Neural cell (in vitro differentiated cells): ENCODE measurements at regions not wholly inside any gene's neighbourhood (a gene's known extent, or its start where the extent isn't known, plus 50 kb on each side); places are given as distances from the start of the nearest gene placed in this dataset.

Experiments used
- H2AFZ ChIP-seq: fragments of 200-600, 300-800 bp; sonication (generic), shearing (Covaris generic); 2 replicates; pipeline ENCODE4 v1.6.0; 2014; ENCODE audit warnings: low read depth, mild to moderate bottlenecking, antibody characterized with exemption, low read length, moderate library complexity
- H3F3A ChIP-seq: fragments of 200-600 bp; shearing (Covaris generic); 2 replicates; pipeline ENCODE4 v1.6.1; 2016; ENCODE audit warnings: mild to moderate bottlenecking, moderate library complexity, mixed read lengths, antibody characterized with exemption, low read length; ENCODE audit not compliant: insufficient read depth, poor library complexity, severe bottlenecking
- H3K27ac ChIP-seq: fragments of 200-600, 300-800 bp; sonication (generic), shearing (Covaris generic); 2 replicates; pipeline ENCODE4 v1.5.1; 2014; ENCODE audit warnings: mild to moderate bottlenecking, low read length, moderate library complexity
- H3K27me3 ChIP-seq: fragments of 300-800, 200-600 bp; sonication (generic), shearing (Covaris generic); 2 replicates; pipeline ENCODE4 v1.6.0; 2014; ENCODE audit warnings: mild to moderate bottlenecking, low read depth, low read length, moderate library complexity; ENCODE audit not compliant: insufficient read depth
- H3K36me3 ChIP-seq: fragments of 300-800, 200-600 bp; sonication (generic), shearing (Covaris generic); 2 replicates; pipeline ENCODE4 v1.5.1; 2014; ENCODE audit warnings: mild to moderate bottlenecking, antibody characterized with exemption, low read length, moderate library complexity; ENCODE audit not compliant: insufficient read depth
- H3K4me2 ChIP-seq: fragments of 300-800, 200-600 bp; sonication (generic), shearing (Covaris generic); 2 replicates; pipeline ENCODE4 v1.6.0; 2014; ENCODE audit warnings: mild to moderate bottlenecking, low read length
- H3K4me3 ChIP-seq: fragments of 300-800, 200-600 bp; sonication (generic), shearing (Covaris generic); 2 replicates; pipeline ENCODE4 v1.5.1; 2014; ENCODE audit warnings: mild to moderate bottlenecking, low read length, moderate library complexity
- H3K79me2 ChIP-seq: fragments of 200-600 bp; shearing (Covaris generic); replicated peaks from 2 replicates; pipeline ENCODE4 v1.6.0; 2014; ENCODE audit warnings: mild to moderate bottlenecking, low read length, moderate library complexity; ENCODE audit not compliant: insufficient read depth
- H3K9ac ChIP-seq: fragments of 300-800, 200-600 bp; sonication (generic), shearing (Covaris generic); 2 replicates; pipeline ENCODE4 v1.6.1; 2016; ENCODE audit warnings: mild to moderate bottlenecking, low read length, mixed read lengths
- H3K9me2 ChIP-seq: fragments of 200-600 bp; shearing (Covaris generic); 2 replicates; pipeline ENCODE4 v1.6.1; 2016; ENCODE audit warnings: mild to moderate bottlenecking, low read length, mixed read lengths; ENCODE audit not compliant: insufficient read depth
- H3K9me3 ChIP-seq: fragments of 200-600, 300-800 bp; sonication (generic), shearing (Covaris generic); 2 replicates; pipeline ENCODE4 v1.6.1; 2016; ENCODE audit warnings: mild to moderate bottlenecking, mixed run types, low read length, moderate library complexity, mixed read lengths
- H4K20me1 ChIP-seq: fragments of 200-600 bp; shearing (Covaris generic); 2 replicates; pipeline ENCODE4 v1.6.1; 2016; ENCODE audit warnings: mild to moderate bottlenecking, mixed run types; ENCODE audit not compliant: insufficient read depth
- EP300 ChIP-seq: fragments of 450-650 bp; conservative IDR thresholded peaks from 2 replicates; pipeline ENCODE4 v1.6.1; 2014; ENCODE audit warnings: antibody characterized with exemption, mild to moderate bottlenecking, moderate library complexity; ENCODE audit not compliant: poor library complexity, severe bottlenecking
- EZH2 ChIP-seq: fragments of 200-600, 300-800 bp; shearing (Covaris generic), sonication (generic); IDR thresholded peaks from 2 replicates; pipeline ENCODE4 v1.6.1; 2014; ENCODE audit warnings: antibody characterized with exemption, low read length, borderline replicate concordance, mild to moderate bottlenecking; ENCODE audit not compliant: insufficient read depth, poor library complexity, severe bottlenecking
- MXI1 ChIP-seq: fragments of 450-650 bp; conservative IDR thresholded peaks from 2 replicates; pipeline ENCODE4 v1.6.1; 2014; ENCODE audit warnings: antibody characterized with exemption, mild to moderate bottlenecking; ENCODE audit not compliant: poor library complexity, severe bottlenecking
- POLR2AphosphoS5 ChIP-seq: IDR thresholded peaks from 2 replicates; pipeline ENCODE4 v1.6.1; 2012
- RAD21 ChIP-seq: fragments of 450-650 bp; conservative IDR thresholded peaks from 2 replicates; pipeline ENCODE4 v1.6.1; 2014; ENCODE audit warnings: antibody characterized with exemption, mild to moderate bottlenecking, moderate library complexity
- SMC3 ChIP-seq: fragments of 450-650 bp; conservative IDR thresholded peaks from 2 replicates; pipeline ENCODE4 v1.6.1; 2014; ENCODE audit warnings: antibody characterized with exemption, mild to moderate bottlenecking, moderate library complexity; ENCODE audit not compliant: poor library complexity
- TAF1 ChIP-seq: IDR thresholded peaks from 2 replicates; pipeline ENCODE4 v1.6.1; 2012; ENCODE audit warnings: low read depth
- TF ChIP-seq, protein P1 (sequence below): IDR thresholded peaks from 2 replicates; pipeline ENCODE4 v1.6.1; 2012; ENCODE audit warnings: borderline replicate concordance
- TF ChIP-seq, protein P2 (sequence below): fragments of 450-650 bp; IDR thresholded peaks from 2 replicates; pipeline ENCODE4 v1.5.1; 2014; ENCODE audit warnings: antibody characterized with exemption, mild to moderate bottlenecking, moderate library complexity; ENCODE audit not compliant: poor library complexity, severe bottlenecking

DNA sequence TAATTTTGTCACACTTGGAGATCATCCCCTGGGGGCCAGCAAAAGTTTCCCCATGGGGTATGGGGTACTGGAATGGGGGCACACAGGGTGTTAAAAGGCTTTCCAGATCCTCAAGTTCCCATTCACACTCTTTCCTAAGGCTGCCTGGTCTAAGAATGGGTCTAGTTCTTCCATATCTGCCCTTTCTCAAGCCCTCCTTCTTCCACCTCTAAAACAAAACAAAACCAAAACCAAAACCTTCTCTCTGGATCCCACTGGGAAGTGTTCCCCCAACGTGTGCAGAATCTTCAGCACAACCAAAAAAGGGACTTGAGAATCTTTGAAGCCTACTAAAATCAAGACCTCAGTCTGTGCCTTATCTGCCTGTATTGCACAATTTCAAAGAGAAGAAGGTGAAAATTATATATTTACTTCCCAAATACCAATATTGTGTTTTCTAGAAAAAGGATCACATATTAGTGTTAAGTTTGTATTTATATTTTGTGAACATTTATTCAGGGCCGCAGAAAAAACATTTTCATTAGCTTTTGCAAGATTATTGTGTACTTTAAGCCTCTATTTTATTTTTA, 207.2 kb upstream of the TCF4 start:
- H3K4me3 ChIP-seq = no peak overlapping the region
- H3F3A ChIP-seq = no peaks in the 10 kb centered on the region
- no peaks in the 10 kb centered on the region for H3K9me3 ChIP-seq
- H3K4me2 ChIP-seq = no peak overlapping the region
- no peak overlapping the region for H3K9ac ChIP-seq
- H3K27ac ChIP-seq = no peak overlapping the region
- H3K9me2 ChIP-seq = no peaks in the 10 kb centered on the region
- no peak overlapping the region for H2AFZ ChIP-seq
- H4K20me1 ChIP-seq = no peaks in the 10 kb centered on the region
- no peaks in the 10 kb centered on the region for H3K36me3 ChIP-seq
- H3K27me3 ChIP-seq = no peaks in the 10 kb centered on the region
- TF ChIP-seq POLR2AphosphoS5 = no peak
- no peak for TF ChIP-seq TAF1
- TF ChIP-seq, protein P1, sequence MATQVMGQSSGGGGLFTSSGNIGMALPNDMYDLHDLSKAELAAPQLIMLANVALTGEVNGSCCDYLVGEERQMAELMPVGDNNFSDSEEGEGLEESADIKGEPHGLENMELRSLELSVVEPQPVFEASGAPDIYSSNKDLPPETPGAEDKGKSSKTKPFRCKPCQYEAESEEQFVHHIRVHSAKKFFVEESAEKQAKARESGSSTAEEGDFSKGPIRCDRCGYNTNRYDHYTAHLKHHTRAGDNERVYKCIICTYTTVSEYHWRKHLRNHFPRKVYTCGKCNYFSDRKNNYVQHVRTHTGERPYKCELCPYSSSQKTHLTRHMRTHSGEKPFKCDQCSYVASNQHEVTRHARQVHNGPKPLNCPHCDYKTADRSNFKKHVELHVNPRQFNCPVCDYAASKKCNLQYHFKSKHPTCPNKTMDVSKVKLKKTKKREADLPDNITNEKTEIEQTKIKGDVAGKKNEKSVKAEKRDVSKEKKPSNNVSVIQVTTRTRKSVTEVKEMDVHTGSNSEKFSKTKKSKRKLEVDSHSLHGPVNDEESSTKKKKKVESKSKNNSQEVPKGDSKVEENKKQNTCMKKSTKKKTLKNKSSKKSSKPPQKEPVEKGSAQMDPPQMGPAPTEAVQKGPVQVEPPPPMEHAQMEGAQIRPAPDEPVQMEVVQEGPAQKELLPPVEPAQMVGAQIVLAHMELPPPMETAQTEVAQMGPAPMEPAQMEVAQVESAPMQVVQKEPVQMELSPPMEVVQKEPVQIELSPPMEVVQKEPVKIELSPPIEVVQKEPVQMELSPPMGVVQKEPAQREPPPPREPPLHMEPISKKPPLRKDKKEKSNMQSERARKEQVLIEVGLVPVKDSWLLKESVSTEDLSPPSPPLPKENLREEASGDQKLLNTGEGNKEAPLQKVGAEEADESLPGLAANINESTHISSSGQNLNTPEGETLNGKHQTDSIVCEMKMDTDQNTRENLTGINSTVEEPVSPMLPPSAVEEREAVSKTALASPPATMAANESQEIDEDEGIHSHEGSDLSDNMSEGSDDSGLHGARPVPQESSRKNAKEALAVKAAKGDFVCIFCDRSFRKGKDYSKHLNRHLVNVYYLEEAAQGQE = no peak
- no peak for TF ChIP-seq SMC3
- no peak for TF ChIP-seq RAD21
- TF ChIP-seq MXI1 = no peak
- no peak for TF ChIP-seq EZH2
- TF ChIP-seq, protein P2, sequence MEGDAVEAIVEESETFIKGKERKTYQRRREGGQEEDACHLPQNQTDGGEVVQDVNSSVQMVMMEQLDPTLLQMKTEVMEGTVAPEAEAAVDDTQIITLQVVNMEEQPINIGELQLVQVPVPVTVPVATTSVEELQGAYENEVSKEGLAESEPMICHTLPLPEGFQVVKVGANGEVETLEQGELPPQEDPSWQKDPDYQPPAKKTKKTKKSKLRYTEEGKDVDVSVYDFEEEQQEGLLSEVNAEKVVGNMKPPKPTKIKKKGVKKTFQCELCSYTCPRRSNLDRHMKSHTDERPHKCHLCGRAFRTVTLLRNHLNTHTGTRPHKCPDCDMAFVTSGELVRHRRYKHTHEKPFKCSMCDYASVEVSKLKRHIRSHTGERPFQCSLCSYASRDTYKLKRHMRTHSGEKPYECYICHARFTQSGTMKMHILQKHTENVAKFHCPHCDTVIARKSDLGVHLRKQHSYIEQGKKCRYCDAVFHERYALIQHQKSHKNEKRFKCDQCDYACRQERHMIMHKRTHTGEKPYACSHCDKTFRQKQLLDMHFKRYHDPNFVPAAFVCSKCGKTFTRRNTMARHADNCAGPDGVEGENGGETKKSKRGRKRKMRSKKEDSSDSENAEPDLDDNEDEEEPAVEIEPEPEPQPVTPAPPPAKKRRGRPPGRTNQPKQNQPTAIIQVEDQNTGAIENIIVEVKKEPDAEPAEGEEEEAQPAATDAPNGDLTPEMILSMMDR = no peak
- TF ChIP-seq EP300 = no peak
- H3K79me2 ChIP-seq = no peaks in the 10 kb centered on the region

DNA sequence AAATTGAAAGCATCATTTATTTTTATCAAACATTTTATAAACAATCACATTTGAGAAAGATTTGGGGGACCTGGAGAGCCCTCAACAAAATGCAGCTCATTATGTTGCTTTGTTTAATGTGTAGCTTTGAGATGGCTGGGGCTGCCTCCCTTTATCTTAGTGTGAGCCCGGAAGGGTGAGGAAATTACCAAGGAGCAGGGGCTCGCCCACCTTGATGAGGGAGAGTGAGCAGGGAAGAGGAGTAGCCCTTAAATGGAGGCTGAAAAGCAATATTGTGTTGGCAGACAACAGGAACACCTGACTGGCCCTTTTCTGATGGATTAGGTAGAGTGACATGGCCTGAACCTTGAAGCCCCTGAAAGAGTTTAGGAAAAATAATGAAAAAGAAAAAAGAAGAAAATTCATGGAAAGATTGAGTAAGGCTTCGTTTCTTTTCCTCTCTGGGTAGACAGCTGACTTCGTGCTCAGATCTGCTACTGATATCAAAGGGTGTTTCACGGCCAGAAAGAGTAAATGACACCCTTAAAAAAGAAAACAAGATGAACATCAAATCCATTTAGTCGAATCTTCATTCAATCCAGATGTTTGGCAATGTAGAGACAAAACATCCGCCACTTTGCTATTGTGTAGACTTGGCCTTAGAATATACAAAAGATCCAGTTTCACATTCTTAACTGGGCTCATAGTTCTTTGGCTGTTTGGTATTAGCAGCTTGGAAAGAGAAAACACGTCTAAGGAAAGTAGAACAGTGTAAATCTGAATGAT, 206.5 kb upstream of the TCF4 start:
- Histone ChIP-seq H3K4me3 (no peak overlapping the region), H2AFZ (no peak overlapping the region), H3K9me2 (no peaks in the 10 kb centered on the region), H3K79me2 (no peaks in the 10 kb centered on the region), H3K36me3 (no peaks in the 10 kb centered on the region), H3K9ac (no peak overlapping the region), H3F3A (no peaks in the 10 kb centered on the region), H3K27me3 (no peaks in the 10 kb centered on the region), H3K4me2 (no peak overlapping the region), H3K9me3 (no peaks in the 10 kb centered on the region), H3K27ac (no peak overlapping the region), H4K20me1 (no peaks in the 10 kb centered on the region)
- TF ChIP-seq POLR2AphosphoS5 = no peak
- TF ChIP-seq RAD21 = no peak
- no peak for TF ChIP-seq SMC3
- TF ChIP-seq, protein P1 = no peak
- TF ChIP-seq EZH2 = no peak
- TF ChIP-seq TAF1 = no peak
- TF ChIP-seq MXI1 = no peak
- TF ChIP-seq, protein P2 = no peak
- no peak for TF ChIP-seq EP300
